ENCODE measurements at regions not wholly inside any gene's neighbourhood (a gene's known extent, or its start where the extent isn't known, plus 50 kb on each side); places are given as distances from the start of the nearest gene placed in this dataset.

GRCh38 chr13:40080676-40081075 is 425.2 kb downstream of the COG6 start:
- Mint-ChIP-seq H3K36me3 (ENCODE audit: unreplicated experiment) (no peaks in the 10 kb centered on the region), H3K4me3 (ENCODE audit: unreplicated experiment) (no peak overlapping the region), H3K9me3 (ENCODE audit: unreplicated experiment) (no peaks in the 10 kb centered on the region), H3K27me3 (ENCODE audit: unreplicated experiment) (peaks cover 9% of the 10 kb centered on the region), H3K4me1 (ENCODE audit: unreplicated experiment) (no peaks in the 10 kb centered on the region), H3K27ac (ENCODE audit: unreplicated experiment) (no peak overlapping the region)
- TF ChIP-seq, protein P1, sequence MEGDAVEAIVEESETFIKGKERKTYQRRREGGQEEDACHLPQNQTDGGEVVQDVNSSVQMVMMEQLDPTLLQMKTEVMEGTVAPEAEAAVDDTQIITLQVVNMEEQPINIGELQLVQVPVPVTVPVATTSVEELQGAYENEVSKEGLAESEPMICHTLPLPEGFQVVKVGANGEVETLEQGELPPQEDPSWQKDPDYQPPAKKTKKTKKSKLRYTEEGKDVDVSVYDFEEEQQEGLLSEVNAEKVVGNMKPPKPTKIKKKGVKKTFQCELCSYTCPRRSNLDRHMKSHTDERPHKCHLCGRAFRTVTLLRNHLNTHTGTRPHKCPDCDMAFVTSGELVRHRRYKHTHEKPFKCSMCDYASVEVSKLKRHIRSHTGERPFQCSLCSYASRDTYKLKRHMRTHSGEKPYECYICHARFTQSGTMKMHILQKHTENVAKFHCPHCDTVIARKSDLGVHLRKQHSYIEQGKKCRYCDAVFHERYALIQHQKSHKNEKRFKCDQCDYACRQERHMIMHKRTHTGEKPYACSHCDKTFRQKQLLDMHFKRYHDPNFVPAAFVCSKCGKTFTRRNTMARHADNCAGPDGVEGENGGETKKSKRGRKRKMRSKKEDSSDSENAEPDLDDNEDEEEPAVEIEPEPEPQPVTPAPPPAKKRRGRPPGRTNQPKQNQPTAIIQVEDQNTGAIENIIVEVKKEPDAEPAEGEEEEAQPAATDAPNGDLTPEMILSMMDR (IDR thresholded peaks at IDR 0.05), result no peak
- DNase-seq (ENCODE audit: extremely low spot score, unreplicated experiment), result no peak

- no peaks in the 10 kb centered on the region for H3K9me3 Mint-ChIP-seq (ENCODE audit: unreplicated experiment)
- H3K27me3 Mint-ChIP-seq (ENCODE audit: unreplicated experiment), result peaks cover 11% of the 10 kb centered on the region
- no peaks in the 10 kb centered on the region for H3K36me3 Mint-ChIP-seq (ENCODE audit: unreplicated experiment)
- no peak for DNase-seq (ENCODE audit: extremely low spot score, unreplicated experiment)
- no peaks in the 10 kb centered on the region for H3K4me1 Mint-ChIP-seq (ENCODE audit: unreplicated experiment)
- no peak overlapping the region for H3K27ac Mint-ChIP-seq (ENCODE audit: unreplicated experiment)
- no peak overlapping the region for H3K4me3 Mint-ChIP-seq (ENCODE audit: unreplicated experiment)
- TF ChIP-seq, protein P1 (IDR thresholded peaks at IDR 0.05), result no peak
Observed at GRCh38 chr13:40082639-40083038, 427.2 kb downstream of the COG6 start.

GRCh38 chr13:40083841-40084240 is 428.4 kb downstream of the COG6 start:
- TF ChIP-seq, protein P1 (IDR thresholded peaks at IDR 0.05), result no peak
- Mint-ChIP-seq H3K27ac (ENCODE audit: unreplicated experiment) (no peak overlapping the region), H3K36me3 (ENCODE audit: unreplicated experiment) (no peaks in the 10 kb centered on the region), H3K4me1 (ENCODE audit: unreplicated experiment) (no peaks in the 10 kb centered on the region), H3K27me3 (ENCODE audit: unreplicated experiment) (peaks cover 13% of the 10 kb centered on the region), H3K9me3 (ENCODE audit: unreplicated experiment) (no peaks in the 10 kb centered on the region), H3K4me3 (ENCODE audit: unreplicated experiment) (no peak overlapping the region)
- no peak for DNase-seq (ENCODE audit: extremely low spot score, unreplicated experiment)

DNA sequence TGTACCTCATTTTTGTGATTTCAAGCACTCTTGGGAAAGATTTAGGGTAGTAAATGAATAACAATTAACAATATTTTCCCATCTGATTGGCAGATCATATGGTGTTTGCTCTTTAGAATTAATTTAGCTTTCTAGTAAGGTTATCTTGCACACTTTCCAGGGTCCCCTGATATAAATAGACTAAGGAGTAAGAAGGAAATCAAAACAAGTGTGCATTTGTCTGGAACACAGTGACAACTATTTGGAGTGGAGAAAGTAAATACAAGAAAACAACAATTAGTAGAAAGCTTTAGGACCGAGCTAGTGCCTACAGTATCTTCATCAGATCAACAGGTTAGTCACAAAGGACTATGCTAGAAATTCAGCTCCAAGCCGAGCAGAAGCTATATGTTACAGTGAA is 429.5 kb downstream of the COG6 start:
- Mint-ChIP-seq H3K27me3 (ENCODE audit: unreplicated experiment) (peaks cover 16% of the 10 kb centered on the region), H3K9me3 (ENCODE audit: unreplicated experiment) (no peaks in the 10 kb centered on the region), H3K27ac (ENCODE audit: unreplicated experiment) (no peak overlapping the region), H3K4me3 (ENCODE audit: unreplicated experiment) (no peak overlapping the region), H3K36me3 (ENCODE audit: unreplicated experiment) (no peaks in the 10 kb centered on the region), H3K4me1 (ENCODE audit: unreplicated experiment) (no peaks in the 10 kb centered on the region)
- TF ChIP-seq, protein P1 (IDR thresholded peaks at IDR 0.05), result no peak
- no peak for DNase-seq (ENCODE audit: extremely low spot score, unreplicated experiment)

GRCh38 chr13:40087091-40088002 is 431.9 kb downstream of the COG6 start:
- H3K9me3 Mint-ChIP-seq (ENCODE audit: unreplicated experiment), result no peaks in the 10 kb centered on the region
- peaks cover 16% of the 10 kb centered on the region for H3K27me3 Mint-ChIP-seq (ENCODE audit: unreplicated experiment)
- TF ChIP-seq, protein P1 (IDR thresholded peaks at IDR 0.05), result no peak
- H3K4me3 Mint-ChIP-seq (ENCODE audit: unreplicated experiment), result no peak overlapping the region
- no peaks in the 10 kb centered on the region for H3K36me3 Mint-ChIP-seq (ENCODE audit: unreplicated experiment)
- DNase-seq (ENCODE audit: extremely low spot score, unreplicated experiment), result no peak
- no peaks in the 10 kb centered on the region for H3K4me1 Mint-ChIP-seq (ENCODE audit: unreplicated experiment)
- no peak overlapping the region for H3K27ac Mint-ChIP-seq (ENCODE audit: unreplicated experiment)
